Skeletal muscle satellite cell (primary cell): ENCODE measurements at regions not wholly inside any gene's neighbourhood (a gene's known extent, or its start where the extent isn't known, plus 50 kb on each side); places are given as distances from the start of the nearest gene placed in this dataset.

Experiments used
- H3K27me3 ChIP-seq: 2 replicates; pipeline ENCODE4 v1.7.0; 2013; ENCODE audit warnings: low read length; ENCODE audit not compliant: control insufficient read depth, insufficient read depth
- H3K36me3 ChIP-seq: 2 replicates; pipeline ENCODE4 v1.7.0; 2013; ENCODE audit warnings: mild to moderate bottlenecking, control low read depth, low read length; ENCODE audit not compliant: insufficient read depth
- H3K4me1 ChIP-seq: 2 replicates; pipeline ENCODE4 v1.7.0; 2013; ENCODE audit warnings: low read length; ENCODE audit not compliant: control insufficient read depth, insufficient read depth
- H3K4me2 ChIP-seq: 2 replicates; pipeline ENCODE4 v1.7.0; 2013; ENCODE audit warnings: mild to moderate bottlenecking, low read length
- H3K4me3 ChIP-seq: 2 replicates; pipeline ENCODE4 v1.7.0; 2013; ENCODE audit warnings: low read length
- H3K9ac ChIP-seq: 2 replicates; pipeline ENCODE4 v1.7.0; 2013; ENCODE audit warnings: mild to moderate bottlenecking, low read depth, low read length, moderate library complexity
- H3K9me3 ChIP-seq: replicated peaks from 2 replicates; pipeline ENCODE4 v1.7.0; 2013; ENCODE audit warnings: mild to moderate bottlenecking, control low read depth, low read length

GRCh38 chr22:47928631-47929030, 1166.2 kb downstream of the TBC1D22A start:
- Histone ChIP-seq H3K4me2 (no peak overlapping the region), H3K27me3 (no peaks in the 10 kb centered on the region), H3K9ac (no peak overlapping the region), H3K4me1 (no peaks in the 10 kb centered on the region), H3K9me3 (peaks cover 23% of the 10 kb centered on the region), H3K4me3 (no peak overlapping the region), H3K36me3 (no peaks in the 10 kb centered on the region)

- Histone ChIP-seq H3K27me3 (no peaks in the 10 kb centered on the region), H3K4me3 (no peak overlapping the region), H3K9me3 (peaks cover 21% of the 10 kb centered on the region), H3K4me1 (no peaks in the 10 kb centered on the region), H3K36me3 (no peaks in the 10 kb centered on the region), H3K4me2 (no peak overlapping the region), H3K9ac (no peak overlapping the region)
Measured at GRCh38 chr22:47927648-47928210, 1165.3 kb downstream of the TBC1D22A start.

GRCh38 chr22:47923011-47923427, 1160.6 kb downstream of the TBC1D22A start:
- H3K9me3 ChIP-seq: peaks cover 29% of the 10 kb centered on the region
- no peak overlapping the region for H3K4me2 ChIP-seq
- no peak overlapping the region for H3K4me3 ChIP-seq
- H3K36me3 ChIP-seq: no peaks in the 10 kb centered on the region
- H3K4me1 ChIP-seq: no peaks in the 10 kb centered on the region
- H3K27me3 ChIP-seq: no peaks in the 10 kb centered on the region
- H3K9ac ChIP-seq: no peak overlapping the region

GRCh38 chr22:47921906-47922305, 1159.5 kb downstream of the TBC1D22A start:
- peaks cover 28% of the 10 kb centered on the region for H3K9me3 ChIP-seq
- H3K36me3 ChIP-seq: no peaks in the 10 kb centered on the region

GRCh38 chr22:47920380-47920959, 1158.0 kb downstream of the TBC1D22A start:
- Histone ChIP-seq H3K9ac (no peak overlapping the region), H3K9me3 (peaks cover 28% of the 10 kb centered on the region), H3K36me3 (no peaks in the 10 kb centered on the region), H3K27me3 (no peaks in the 10 kb centered on the region), H3K4me3 (no peak overlapping the region), H3K4me1 (no peaks in the 10 kb centered on the region), H3K4me2 (no peak overlapping the region)

More at GRCh38 chr22:47921906-47922305, 1159.5 kb downstream of the TBC1D22A start:
- Histone ChIP-seq H3K4me2 (no peak overlapping the region), H3K4me1 (no peaks in the 10 kb centered on the region), H3K9ac (no peak overlapping the region), H3K4me3 (no peak overlapping the region), H3K27me3 (no peaks in the 10 kb centered on the region)

GRCh38 chr22:47919893-47920292, 1157.4 kb downstream of the TBC1D22A start:
- Histone ChIP-seq H3K9ac (no peak overlapping the region), H3K4me2 (no peak overlapping the region), H3K4me3 (no peak overlapping the region), H3K36me3 (no peaks in the 10 kb centered on the region), H3K27me3 (no peaks in the 10 kb centered on the region), H3K9me3 (peaks cover 22% of the 10 kb centered on the region), H3K4me1 (no peaks in the 10 kb centered on the region)

GRCh38 chr22:47919001-47919441, 1156.6 kb downstream of the TBC1D22A start:
- no peak overlapping the region for H3K4me3 ChIP-seq
- no peaks in the 10 kb centered on the region for H3K4me1 ChIP-seq
- no peaks in the 10 kb centered on the region for H3K27me3 ChIP-seq
- H3K9me3 ChIP-seq: peaks cover 16% of the 10 kb centered on the region
- H3K36me3 ChIP-seq: no peaks in the 10 kb centered on the region
- H3K9ac ChIP-seq: no peak overlapping the region
- no peak overlapping the region for H3K4me2 ChIP-seq

- Histone ChIP-seq H3K4me1 (no peaks in the 10 kb centered on the region), H3K36me3 (no peaks in the 10 kb centered on the region), H3K4me3 (no peak overlapping the region), H3K9ac (no peak overlapping the region), H3K9me3 (peaks cover 15% of the 10 kb centered on the region), H3K4me2 (no peak overlapping the region), H3K27me3 (no peaks in the 10 kb centered on the region)
Measured at GRCh38 chr22:47918276-47918921, 1155.9 kb downstream of the TBC1D22A start.

GRCh38 chr22:47914481-47915097, 1152.1 kb downstream of the TBC1D22A start:
- no peaks in the 10 kb centered on the region for H3K27me3 ChIP-seq
- H3K9ac ChIP-seq: no peak overlapping the region
- no peak overlapping the region for H3K4me3 ChIP-seq
- H3K4me2 ChIP-seq: no peak overlapping the region
- no peaks in the 10 kb centered on the region for H3K36me3 ChIP-seq
- peaks cover 7% of the 10 kb centered on the region for H3K9me3 ChIP-seq
- no peaks in the 10 kb centered on the region for H3K4me1 ChIP-seq

GRCh38 chr22:47902646-47903180, 1140.3 kb downstream of the TBC1D22A start:
- H3K27me3 ChIP-seq: no peaks in the 10 kb centered on the region

GRCh38 chr22:47901911-47902310, 1139.5 kb downstream of the TBC1D22A start:
- Histone ChIP-seq H3K4me3 (no peak overlapping the region), H3K4me2 (no peak overlapping the region), H3K36me3 (no peaks in the 10 kb centered on the region), H3K9ac (no peak overlapping the region), H3K9me3 (no peaks in the 10 kb centered on the region), H3K27me3 (no peaks in the 10 kb centered on the region), H3K4me1 (no peaks in the 10 kb centered on the region)

More at GRCh38 chr22:47902646-47903180, 1140.3 kb downstream of the TBC1D22A start:
- Histone ChIP-seq H3K9ac (no peak overlapping the region), H3K36me3 (no peaks in the 10 kb centered on the region), H3K4me2 (no peak overlapping the region), H3K4me1 (no peaks in the 10 kb centered on the region), H3K9me3 (no peaks in the 10 kb centered on the region), H3K4me3 (no peak overlapping the region)
